NCI-H524 (cell line): ENCODE measurements at regions not wholly inside any gene's neighbourhood (a gene's known extent, or its start where the extent isn't known, plus 50 kb on each side); places are given as distances from the start of the nearest gene placed in this dataset.

Source experiments
- DNase-seq, 2 experiments: peaks; one replicate each; lab custom pipeline; 2025; lab: John Stamatoyannopoulos, UW

- no peak for DNase-seq
Observed at GRCh38 chr3:71890356-71890931, 105.5 kb upstream of the PROK2 start.

GRCh38 chr3:71887256-71887655 lies 102.3 kb upstream of the PROK2 start:
- DNase-seq, result peak; percentile 22 to 53

GRCh38 chr3:71885006-71885405 lies 100.1 kb upstream of the PROK2 start:
- no peak for DNase-seq

GRCh38 chr3:71881732-71882131 lies 96.8 kb upstream of the PROK2 start:
- no peak for DNase-seq

- no peak for DNase-seq
Observed at GRCh38 chr3:71881041-71881440, 96.1 kb upstream of the PROK2 start.

GRCh38 chr3:71879089-71879488 lies 94.1 kb upstream of the PROK2 start:
- peak; percentile 7 to 40 for DNase-seq

- DNase-seq, result no peak
Observed at GRCh38 chr3:71876135-71877105, 91.5 kb upstream of the PROK2 start.

- DNase-seq, result peak; percentile 56 to 79
Observed at GRCh38 chr3:71875461-71875947, 90.6 kb upstream of the PROK2 start.

- no peak for DNase-seq
Observed at GRCh38 chr3:71874618-71875017, 89.7 kb upstream of the PROK2 start.

- peak in 1 of 2 experiments; percentile 14 for DNase-seq
Observed at GRCh38 chr3:71873093-71873611, 88.2 kb upstream of the PROK2 start.

GRCh38 chr3:71872256-71872655 lies 87.3 kb upstream of the PROK2 start:
- DNase-seq, result no peak

GRCh38 chr3:71870966-71871512 lies 86.1 kb upstream of the PROK2 start:
- DNase-seq, result no peak

- DNase-seq, result no peak
Observed at GRCh38 chr3:71868876-71869275, 83.9 kb upstream of the PROK2 start.

- DNase-seq, result no peak
Observed at GRCh38 chr3:71865727-71866126, 80.8 kb upstream of the PROK2 start.

GRCh38 chr3:71863563-71864190 lies 78.7 kb upstream of the PROK2 start:
- peak; percentile 87 to 95 for DNase-seq

GRCh38 chr3:71862371-71863140 lies 77.6 kb upstream of the PROK2 start:
- DNase-seq, result no peak

GRCh38 chr3:71859123-71859519 lies 74.2 kb upstream of the PROK2 start:
- DNase-seq, result peak; percentile 47 to 75

- no peak for DNase-seq
Observed at GRCh38 chr3:71858503-71859122, 73.7 kb upstream of the PROK2 start.

GRCh38 chr3:71857956-71858355 lies 73.0 kb upstream of the PROK2 start:
- no peak for DNase-seq

GRCh38 chr3:71854706-71855105 lies 69.8 kb upstream of the PROK2 start:
- no peak for DNase-seq

- no peak for DNase-seq
Observed at GRCh38 chr3:71854096-71854495, 69.1 kb upstream of the PROK2 start.
